ENCODE measurements at regions not wholly inside any gene's neighbourhood (a gene's known extent, or its start where the extent isn't known, plus 50 kb on each side); places are given as distances from the start of the nearest gene placed in this dataset.

DNA sequence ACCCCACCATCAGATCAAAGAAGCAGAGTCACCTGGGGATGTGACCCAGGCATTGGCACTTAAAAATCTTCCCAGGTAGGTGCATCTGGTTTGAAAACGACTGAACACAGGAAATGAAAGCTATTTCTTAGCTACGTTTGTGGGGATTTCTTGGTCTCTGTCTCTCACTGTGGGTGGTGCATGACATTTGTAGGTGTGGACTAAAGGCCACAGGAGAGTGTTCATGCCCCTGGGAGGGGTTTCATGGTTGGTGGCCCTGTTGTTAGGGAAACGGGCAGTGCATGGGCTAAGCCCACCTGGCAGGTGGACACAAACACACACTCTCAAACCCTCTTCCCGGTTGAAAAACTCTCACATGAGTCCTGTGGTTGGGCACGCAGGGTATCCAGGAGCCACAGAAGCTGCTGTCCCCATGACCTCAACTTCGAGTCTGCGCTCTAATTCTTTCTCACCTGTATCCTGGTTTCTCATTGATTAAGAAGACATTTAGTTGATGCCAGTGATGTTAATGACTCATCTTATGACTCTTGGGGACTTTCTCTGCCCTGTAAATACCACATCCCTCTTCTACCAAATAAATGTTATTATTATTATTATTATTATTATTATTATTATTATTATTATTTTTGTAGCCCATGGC, 119.4 kb downstream of the MRPS6 start:
- TF ChIP-seq, protein P1, sequence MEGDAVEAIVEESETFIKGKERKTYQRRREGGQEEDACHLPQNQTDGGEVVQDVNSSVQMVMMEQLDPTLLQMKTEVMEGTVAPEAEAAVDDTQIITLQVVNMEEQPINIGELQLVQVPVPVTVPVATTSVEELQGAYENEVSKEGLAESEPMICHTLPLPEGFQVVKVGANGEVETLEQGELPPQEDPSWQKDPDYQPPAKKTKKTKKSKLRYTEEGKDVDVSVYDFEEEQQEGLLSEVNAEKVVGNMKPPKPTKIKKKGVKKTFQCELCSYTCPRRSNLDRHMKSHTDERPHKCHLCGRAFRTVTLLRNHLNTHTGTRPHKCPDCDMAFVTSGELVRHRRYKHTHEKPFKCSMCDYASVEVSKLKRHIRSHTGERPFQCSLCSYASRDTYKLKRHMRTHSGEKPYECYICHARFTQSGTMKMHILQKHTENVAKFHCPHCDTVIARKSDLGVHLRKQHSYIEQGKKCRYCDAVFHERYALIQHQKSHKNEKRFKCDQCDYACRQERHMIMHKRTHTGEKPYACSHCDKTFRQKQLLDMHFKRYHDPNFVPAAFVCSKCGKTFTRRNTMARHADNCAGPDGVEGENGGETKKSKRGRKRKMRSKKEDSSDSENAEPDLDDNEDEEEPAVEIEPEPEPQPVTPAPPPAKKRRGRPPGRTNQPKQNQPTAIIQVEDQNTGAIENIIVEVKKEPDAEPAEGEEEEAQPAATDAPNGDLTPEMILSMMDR (IDR thresholded peaks at IDR 0.05) = no peak
- TF ChIP-seq ZFX (IDR thresholded peaks at IDR 0.05; ENCODE audit: borderline replicate concordance) = no peak
